ENCODE measurements at regions not wholly inside any gene's neighbourhood (a gene's known extent, or its start where the extent isn't known, plus 50 kb on each side); places are given as distances from the start of the nearest gene placed in this dataset.

- no peak for TF ChIP-seq CTCF (IDR thresholded peaks at IDR 0.05; ENCODE audit: insufficient read depth, low read length, severe bottlenecking)
- peaks cover 1% of the 10 kb centered on the region for H3K27me3 ChIP-seq (ENCODE audit: control insufficient read depth, insufficient read depth, low read length)
- DNase-seq (ENCODE audit: low read depth) (no peak), FAIRE-seq (no peak)
- no peak overlapping the region for H3K4me3 ChIP-seq (ENCODE audit: low read depth, low read length)
- H3K36me3 ChIP-seq (ENCODE audit: control insufficient read depth, insufficient read depth, low read length), result no peaks in the 10 kb centered on the region
These were observed 116.7 kb upstream of the ZNF366 start for GRCh38 chr5:72623936-72624335.

- H3K4me3 ChIP-seq (ENCODE audit: low read depth, low read length), result no peak overlapping the region
- DNase-seq (ENCODE audit: low read depth), result no peak
- no peaks in the 10 kb centered on the region for H3K36me3 ChIP-seq (ENCODE audit: control insufficient read depth, insufficient read depth, low read length)
- no peak for FAIRE-seq
- no peaks in the 10 kb centered on the region for H3K27me3 ChIP-seq (ENCODE audit: control insufficient read depth, insufficient read depth, low read length)
- no peak for TF ChIP-seq CTCF (IDR thresholded peaks at IDR 0.05; ENCODE audit: insufficient read depth, low read length, severe bottlenecking)
These were observed 116.1 kb upstream of the ZNF366 start for GRCh38 chr5:72623323-72623722.

- Histone ChIP-seq H3K36me3 (ENCODE audit: control insufficient read depth, insufficient read depth, low read length) (no peaks in the 10 kb centered on the region), H3K4me3 (ENCODE audit: low read depth, low read length) (no peak overlapping the region), H3K27me3 (ENCODE audit: control insufficient read depth, insufficient read depth, low read length) (no peaks in the 10 kb centered on the region)
- no peak for TF ChIP-seq CTCF (IDR thresholded peaks at IDR 0.05; ENCODE audit: insufficient read depth, low read length, severe bottlenecking)
- no peak for DNase-seq (ENCODE audit: low read depth)
- FAIRE-seq, result no peak
These were observed 115.1 kb upstream of the ZNF366 start for GRCh38 chr5:72622170-72622760.

GRCh38 chr5:72621576-72621975 lies 114.4 kb upstream of the ZNF366 start:
- Histone ChIP-seq H3K4me3 (ENCODE audit: low read depth, low read length) (no peak overlapping the region), H3K27me3 (ENCODE audit: control insufficient read depth, insufficient read depth, low read length) (no peaks in the 10 kb centered on the region), H3K36me3 (ENCODE audit: control insufficient read depth, insufficient read depth, low read length) (no peaks in the 10 kb centered on the region)
- TF ChIP-seq CTCF (IDR thresholded peaks at IDR 0.05; ENCODE audit: insufficient read depth, low read length, severe bottlenecking), result no peak
- no peak for FAIRE-seq
- DNase-seq (ENCODE audit: low read depth), result no peak

- FAIRE-seq (no peak), DNase-seq (ENCODE audit: low read depth) (no peak)
- H3K36me3 ChIP-seq (ENCODE audit: control insufficient read depth, insufficient read depth, low read length), result no peaks in the 10 kb centered on the region
- no peak for TF ChIP-seq CTCF (IDR thresholded peaks at IDR 0.05; ENCODE audit: insufficient read depth, low read length, severe bottlenecking)
- H3K4me3 ChIP-seq (ENCODE audit: low read depth, low read length), result no peak overlapping the region
- H3K27me3 ChIP-seq (ENCODE audit: control insufficient read depth, insufficient read depth, low read length), result no peaks in the 10 kb centered on the region
These were observed 112.5 kb upstream of the ZNF366 start for GRCh38 chr5:72619677-72620076.

- TF ChIP-seq CTCF (IDR thresholded peaks at IDR 0.05; ENCODE audit: insufficient read depth, low read length, severe bottlenecking), result no peak
- Histone ChIP-seq H3K27me3 (ENCODE audit: control insufficient read depth, insufficient read depth, low read length) (no peaks in the 10 kb centered on the region), H3K36me3 (ENCODE audit: control insufficient read depth, insufficient read depth, low read length) (no peaks in the 10 kb centered on the region), H3K4me3 (ENCODE audit: low read depth, low read length) (no peak overlapping the region)
- no peak for DNase-seq (ENCODE audit: low read depth)
- no peak for FAIRE-seq
These were observed 112.0 kb upstream of the ZNF366 start for GRCh38 chr5:72619251-72619650.

All from bronchial epithelial cell (primary cell).